ENCODE measurements at regions not wholly inside any gene's neighbourhood (a gene's known extent, or its start where the extent isn't known, plus 50 kb on each side); places are given as distances from the start of the nearest gene placed in this dataset.

- no peak for TF ChIP-seq CTCF (IDR thresholded peaks at IDR 0.05)
- no peak for TF ChIP-seq POLR2A (IDR thresholded peaks at IDR 0.05)
Observed at GRCh38 chr20:56949318-56949717, 317.1 kb downstream of the BMP7 start.
